ENCODE measurements at regions not wholly inside any gene's neighbourhood (a gene's known extent, or its start where the extent isn't known, plus 50 kb on each side); places are given as distances from the start of the nearest gene placed in this dataset.
"Not testable (repeated sequence)": the region's sequence is repeated elsewhere in the genome, so short reads cannot be mapped to it uniquely, and the experiment has no call there.

- Histone ChIP-seq H3K4me1 (no peaks in the 10 kb centered on the region), H3K27me3 (ENCODE audit: low read depth) (no peaks in the 10 kb centered on the region), H3K27ac (replicated peaks) (no peak overlapping the region), H3K36me3 (no peaks in the 10 kb centered on the region), H3K9me3 (replicated peaks) (peaks cover 16% of the 10 kb centered on the region), H3K4me3 (no peak overlapping the region)
- no peak for DNase-seq
- intact Hi-C loops (cut with micrococcal nuclease) = no loop called here
- no peak for TF ChIP-seq CTCF (IDR thresholded peaks at IDR 0.05; ENCODE audit: borderline replicate concordance)
Measured at GRCh38 chr3:96657710-96658109, 156.7 kb upstream of the EPHA6 start.

- H3K4me1 ChIP-seq; DNase-seq; H3K4me3 ChIP-seq; intact Hi-C loops (cut with micrococcal nuclease); H3K9me3 ChIP-seq (replicated peaks); H3K27ac ChIP-seq (replicated peaks); H3K27me3 ChIP-seq (ENCODE audit: low read depth); H3K36me3 ChIP-seq: not testable (repeated sequence)
Measured at GRCh38 chr3:96671861-96672595, 142.4 kb upstream of the EPHA6 start.

GRCh38 chr3:96677156-96677555, 137.2 kb upstream of the EPHA6 start:
- Histone ChIP-seq H3K36me3 (no peaks in the 10 kb centered on the region), H3K27me3 (ENCODE audit: low read depth) (no peaks in the 10 kb centered on the region), H3K4me1 (no peaks in the 10 kb centered on the region), H3K27ac (replicated peaks) (no peak overlapping the region), H3K9me3 (replicated peaks) (peaks cover 14% of the 10 kb centered on the region), H3K4me3 (no peak overlapping the region)
- no peak for TF ChIP-seq CTCF (IDR thresholded peaks at IDR 0.05; ENCODE audit: borderline replicate concordance)
- intact Hi-C loops (cut with micrococcal nuclease) = no loop called here
- no peak for DNase-seq

GRCh38 chr3:96678325-96678724, 136.1 kb upstream of the EPHA6 start:
- H3K27ac ChIP-seq (replicated peaks) = no peak overlapping the region
- H3K4me1 ChIP-seq = no peaks in the 10 kb centered on the region
- intact Hi-C loops (cut with micrococcal nuclease) = no loop called here
- TF ChIP-seq CTCF (IDR thresholded peaks at IDR 0.05; ENCODE audit: borderline replicate concordance) = no peak
- no peak for DNase-seq
- H3K27me3 ChIP-seq (ENCODE audit: low read depth) = no peaks in the 10 kb centered on the region
- no peak overlapping the region for H3K4me3 ChIP-seq
- H3K9me3 ChIP-seq (replicated peaks) = peaks cover 21% of the 10 kb centered on the region
- no peaks in the 10 kb centered on the region for H3K36me3 ChIP-seq

- Histone ChIP-seq H3K9me3 (replicated peaks) (peaks cover 34% of the 10 kb centered on the region), H3K27me3 (ENCODE audit: low read depth) (no peaks in the 10 kb centered on the region), H3K4me1 (no peaks in the 10 kb centered on the region), H3K36me3 (no peaks in the 10 kb centered on the region), H3K27ac (replicated peaks) (no peak overlapping the region), H3K4me3 (no peak overlapping the region)
- DNase-seq = no peak
- TF ChIP-seq CTCF (IDR thresholded peaks at IDR 0.05; ENCODE audit: borderline replicate concordance) = no peak
- intact Hi-C loops (cut with micrococcal nuclease) = no loop called here
Measured at GRCh38 chr3:96700322-96701315, 113.8 kb upstream of the EPHA6 start.
